GM19023 (cell line): ENCODE measurements at regions not wholly inside any gene's neighbourhood (a gene's known extent, or its start where the extent isn't known, plus 50 kb on each side); places are given as distances from the start of the nearest gene placed in this dataset.
A peak's percentile ranks its signal among the peaks of the same experiment; 100 is the strongest.

Experiments used
- ATAC-seq: cut with Tn5 transposase; IDR thresholded peaks from one replicate; pipeline ENCODE4 v1.9.1; 2021; ENCODE audit warnings: mild to moderate bottlenecking, moderate library complexity; ENCODE audit not compliant: unreplicated experiment

DNA sequence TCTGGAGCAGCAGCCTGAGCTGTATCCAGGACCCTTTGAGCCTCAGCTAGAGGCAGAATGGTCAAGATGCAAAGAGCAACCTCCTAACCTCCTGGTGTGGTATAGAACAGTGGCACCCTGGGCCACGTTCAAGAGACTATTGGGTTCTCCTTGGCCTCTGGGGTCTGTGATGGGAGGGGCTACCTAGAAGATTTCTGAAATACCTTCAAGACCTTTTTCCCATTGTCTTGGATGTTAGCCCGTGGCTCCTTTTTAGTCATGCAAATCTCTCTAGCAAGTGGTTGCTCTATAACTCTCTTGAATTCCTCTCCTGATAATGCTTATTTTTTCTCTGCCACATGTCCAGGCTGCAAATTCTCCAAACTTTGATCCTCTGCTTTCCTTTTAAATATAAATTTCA lies 106.3 kb upstream of the SULT1C3 start:
- no peak for ATAC-seq

DNA sequence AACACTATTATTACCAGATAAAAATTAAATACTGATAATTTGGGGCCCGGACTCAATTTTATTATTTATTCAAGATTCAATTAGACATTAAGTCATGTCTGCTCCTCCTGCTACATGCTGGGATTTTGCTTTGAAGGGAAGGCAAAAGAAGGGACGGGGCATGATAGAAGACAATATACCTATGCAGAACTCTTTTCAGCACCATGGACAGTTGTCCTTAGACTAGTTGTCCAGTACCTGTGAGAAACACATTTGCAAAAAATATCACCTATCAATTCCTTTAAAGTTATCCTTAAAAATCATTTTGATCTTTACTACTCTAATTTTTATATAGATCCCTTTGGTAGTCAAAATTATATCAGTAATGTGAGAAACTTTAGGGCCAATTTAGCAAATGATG lies 100.2 kb upstream of the SULT1C3 start:
- no peak for ATAC-seq

DNA sequence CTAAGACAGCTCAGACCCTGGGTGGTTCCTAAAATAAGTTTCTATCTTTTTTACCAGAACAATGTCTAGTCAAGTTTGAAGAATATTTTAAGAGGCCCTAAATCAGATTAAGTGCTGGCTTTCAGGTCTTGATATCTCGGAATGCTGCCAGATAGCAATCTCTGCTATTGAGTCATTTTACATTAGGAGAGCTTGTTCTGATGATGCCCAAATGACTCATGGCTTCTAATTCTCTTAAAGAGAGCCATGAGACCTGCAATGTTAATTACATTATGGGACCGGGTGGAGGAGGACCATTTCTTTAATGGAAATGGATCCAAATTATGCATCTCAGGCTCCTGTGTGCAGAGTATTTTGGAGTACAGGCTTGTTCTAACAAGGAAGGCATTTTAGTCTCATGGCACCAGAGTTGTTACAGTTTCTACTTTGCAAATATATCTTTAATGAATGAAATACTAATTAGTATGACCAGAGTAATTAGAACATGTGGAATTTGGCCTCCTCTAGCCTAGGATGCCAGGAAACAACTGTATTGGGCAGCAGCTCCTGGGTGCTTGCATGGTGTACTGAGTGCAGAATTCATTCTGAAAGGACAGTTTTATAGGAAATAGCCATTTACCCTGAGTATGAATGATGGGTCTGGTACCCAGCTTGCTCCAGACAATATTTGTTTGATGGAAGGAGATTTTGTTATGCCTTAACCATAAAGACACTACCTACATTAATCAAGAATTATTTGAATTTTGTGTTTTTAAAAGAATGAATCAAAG lies 94.0 kb upstream of the SULT1C3 start:
- no peak for ATAC-seq

DNA sequence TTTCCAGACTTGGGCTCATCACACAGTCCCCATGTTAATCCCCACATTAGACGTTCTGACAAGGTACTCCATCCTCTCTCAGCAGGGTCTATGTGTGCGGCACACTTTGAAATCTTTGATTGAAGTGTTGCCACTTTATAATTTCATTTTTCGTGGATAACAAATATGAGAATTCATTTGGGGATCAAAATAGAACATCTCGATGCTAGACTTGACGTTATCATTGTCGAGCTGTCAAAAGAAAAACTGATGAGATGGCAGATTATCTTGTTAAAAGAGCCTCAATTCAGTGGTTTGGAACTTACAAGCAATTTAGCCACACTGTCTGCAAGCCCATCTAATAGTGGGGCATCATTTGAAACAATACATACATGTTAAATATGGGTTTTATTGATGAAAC lies 91.2 kb upstream of the SULT1C3 start:
- no peak for ATAC-seq

DNA sequence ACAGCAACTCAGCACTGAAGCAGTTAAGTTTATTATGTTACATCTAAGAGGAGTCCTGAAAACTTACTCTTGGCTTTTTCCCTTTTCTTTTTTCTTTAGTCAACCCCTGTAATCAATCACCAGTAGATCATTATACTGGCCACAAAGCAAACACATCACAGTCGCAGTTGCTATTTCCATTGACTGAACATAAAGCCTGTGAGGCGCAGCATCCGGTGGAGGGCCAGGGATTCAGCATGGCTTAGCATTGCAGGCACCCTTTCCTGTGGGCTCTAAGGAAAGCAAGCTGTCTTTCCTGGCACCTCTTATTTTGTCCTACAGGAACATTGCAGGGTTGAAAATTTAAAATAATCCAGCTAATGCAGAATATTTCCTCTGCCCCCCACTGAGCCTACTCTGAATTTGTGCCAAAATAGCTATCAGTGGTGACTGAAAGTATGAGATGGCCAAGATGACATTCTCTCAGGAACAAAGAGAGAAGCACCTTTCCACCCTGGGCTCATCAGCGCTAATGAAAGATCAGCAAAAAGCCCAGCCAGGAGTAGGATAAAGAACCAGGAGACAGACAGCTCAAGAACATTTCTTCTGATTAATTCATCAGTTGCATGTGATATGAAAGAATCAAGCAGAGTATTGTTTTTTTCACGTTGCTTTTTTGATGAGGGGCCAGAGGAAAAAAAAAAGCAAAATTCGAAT lies 85.3 kb upstream of the SULT1C3 start:
- ATAC-seq: no peak

DNA sequence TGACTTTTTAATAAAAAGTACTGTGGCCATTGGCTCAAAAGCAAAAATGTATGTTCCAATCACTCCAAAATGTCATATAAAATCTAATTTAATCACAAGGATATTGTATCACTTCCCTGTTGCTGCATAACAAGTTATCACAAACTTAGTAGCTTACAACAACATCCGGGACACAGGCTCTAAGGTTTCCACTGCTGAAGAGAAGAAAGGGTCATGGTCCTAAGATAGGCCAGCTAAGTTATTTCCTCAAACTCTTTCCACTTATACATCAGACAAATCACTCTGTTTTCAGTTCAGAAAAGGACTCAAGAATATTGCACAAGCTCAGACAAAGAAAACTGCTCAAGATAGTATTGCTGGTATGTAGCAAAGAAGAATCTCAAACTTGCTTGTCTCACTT lies 78.5 kb upstream of the SULT1C3 start:
- ATAC-seq: no peak

DNA sequence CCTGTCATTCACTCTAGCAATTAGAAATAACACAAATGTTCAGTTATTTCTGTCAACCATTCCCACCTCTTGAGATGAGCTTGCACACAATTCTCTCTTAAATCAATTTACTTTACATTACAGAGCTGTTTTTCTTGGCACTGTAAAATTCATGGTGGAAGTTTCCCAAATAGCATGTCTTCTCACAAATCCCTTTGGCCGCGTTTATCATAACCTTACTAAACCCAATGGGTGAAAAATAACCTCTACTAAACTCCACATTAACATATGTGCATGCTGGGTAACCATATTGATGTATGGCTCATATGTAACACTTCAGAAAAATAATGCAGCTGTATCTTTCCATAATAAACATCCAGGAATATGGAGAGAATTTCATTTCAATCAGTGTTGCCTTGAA lies 75.5 kb upstream of the SULT1C3 start:
- no peak for ATAC-seq

DNA sequence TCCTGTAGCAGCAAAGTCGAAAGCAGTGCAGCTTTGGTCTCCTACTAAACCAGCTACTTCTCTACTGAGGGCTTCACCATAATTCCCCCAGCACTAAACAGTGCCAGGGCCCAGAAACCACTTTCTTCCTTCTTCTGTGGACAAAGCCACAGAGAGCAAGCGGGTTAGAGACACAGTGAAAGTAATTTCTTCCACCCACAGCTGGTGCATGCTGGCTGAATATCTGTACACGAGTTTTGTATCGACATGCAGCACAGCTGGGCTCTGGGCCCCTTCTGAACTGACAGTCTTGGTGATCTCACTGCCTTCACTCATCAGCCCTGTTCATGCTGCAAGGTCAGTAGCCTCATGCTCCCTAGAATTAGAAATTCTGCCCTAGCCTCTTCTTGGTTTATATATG lies 74.0 kb upstream of the SULT1C3 start:
- ATAC-seq: no peak

DNA sequence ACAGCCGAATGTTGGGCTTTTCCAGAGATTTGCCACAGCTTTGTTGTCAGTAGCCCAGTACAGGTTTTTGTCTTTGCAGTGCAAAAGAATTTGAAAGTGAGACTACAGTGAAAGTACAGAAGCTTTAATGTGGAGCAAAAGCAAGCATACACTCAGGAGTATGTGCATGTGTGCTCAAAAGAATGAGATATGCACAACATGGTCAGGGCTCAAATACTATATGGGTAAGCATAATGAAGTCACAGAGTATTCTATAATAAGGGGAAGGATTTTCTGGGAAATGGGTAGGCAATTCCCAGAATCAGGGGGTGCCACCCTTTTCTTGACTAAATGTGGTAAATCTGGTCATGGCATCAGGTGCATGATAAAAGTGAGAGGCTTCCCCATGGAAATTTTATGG lies 72.1 kb upstream of the SULT1C3 start:
- ATAC-seq: no peak

DNA sequence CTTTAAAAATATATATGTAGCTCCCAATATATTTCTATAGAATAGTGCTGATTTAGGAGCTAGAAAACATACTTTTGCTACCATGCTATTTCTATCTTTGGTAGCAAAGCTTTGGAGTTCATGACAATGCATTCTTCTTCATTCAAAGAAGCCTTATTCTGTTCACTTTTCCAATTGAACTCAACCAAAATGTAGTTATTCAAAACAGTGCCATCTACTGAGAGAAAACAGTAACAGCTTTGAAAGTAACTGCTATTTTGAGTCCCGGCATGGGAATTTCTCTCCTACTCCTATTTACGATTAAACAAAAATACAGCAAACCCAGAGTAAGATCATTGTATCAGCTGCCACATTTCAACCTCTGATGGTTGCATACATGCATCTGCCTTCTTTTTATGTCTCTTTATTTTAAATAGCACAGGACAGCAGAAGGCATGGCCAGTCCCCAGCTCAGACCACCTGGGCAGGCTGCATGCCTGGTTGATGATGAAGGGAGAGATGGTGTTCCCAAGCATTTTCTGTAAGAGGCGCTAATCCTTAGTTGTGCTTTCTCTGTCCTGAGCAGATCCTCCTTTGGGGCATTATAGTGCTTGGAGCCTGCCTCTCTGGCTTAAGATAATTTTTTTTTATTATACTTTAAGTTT lies 69.7 kb upstream of the SULT1C3 start:
- no peak for ATAC-seq

DNA sequence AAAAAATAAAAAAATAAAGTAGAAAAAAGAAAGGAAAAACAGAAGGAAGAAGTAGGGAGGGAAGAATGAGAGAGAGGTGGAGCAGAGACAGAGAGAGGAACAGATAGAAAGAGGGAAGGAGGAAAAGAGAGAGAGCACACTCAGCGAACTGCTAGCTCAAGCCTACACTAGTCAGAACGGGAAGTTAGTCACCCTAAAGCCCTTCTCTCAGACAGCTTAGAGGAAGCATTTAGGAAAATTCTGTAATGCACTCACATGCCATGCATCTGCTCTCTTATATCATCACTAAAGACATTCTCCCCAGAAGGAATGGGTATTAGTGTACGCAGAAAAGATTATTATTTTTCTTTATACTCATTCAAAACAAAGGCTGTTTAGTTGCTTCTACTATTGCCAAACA lies 68.1 kb upstream of the SULT1C3 start:
- no peak for ATAC-seq

DNA sequence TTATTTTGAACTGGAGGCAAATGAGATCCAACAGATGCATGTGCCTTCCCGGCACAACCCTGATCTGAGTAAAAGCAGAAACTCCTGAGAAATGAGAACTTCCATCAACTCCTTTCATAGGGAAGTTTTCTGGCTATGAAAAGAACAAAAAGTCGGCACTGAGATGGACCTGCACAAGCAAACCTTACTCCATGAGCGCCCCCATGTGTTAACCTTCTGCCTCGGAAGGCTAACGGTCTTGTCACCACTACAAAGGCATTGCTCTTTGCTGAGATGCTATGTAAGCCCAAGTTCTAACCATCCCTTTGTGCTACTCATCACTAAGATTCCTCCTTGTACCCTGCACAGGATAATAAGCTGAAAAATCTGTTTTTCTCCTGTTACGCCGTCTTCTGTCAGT lies 57.3 kb upstream of the SULT1C3 start:
- no peak for ATAC-seq

DNA sequence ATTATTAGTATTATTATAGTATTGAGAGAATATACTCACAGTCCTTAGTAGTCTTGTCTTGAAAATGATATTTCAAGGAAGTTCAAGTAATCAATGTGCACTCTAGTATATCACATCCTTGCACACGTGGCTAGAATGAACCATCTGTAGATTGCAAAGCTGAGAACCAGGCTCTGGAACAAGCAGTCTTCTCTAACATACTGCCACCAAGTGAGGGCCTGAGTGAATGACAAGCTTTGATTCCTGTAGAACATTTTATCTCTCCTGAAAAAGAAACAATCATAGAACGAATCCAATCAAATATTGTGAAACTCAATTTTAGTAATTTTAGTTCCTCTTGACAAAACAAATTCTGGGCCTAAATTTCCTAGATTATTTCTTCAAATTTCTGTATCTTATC lies 55.3 kb upstream of the SULT1C3 start:
- peak; percentile 48 for ATAC-seq

DNA sequence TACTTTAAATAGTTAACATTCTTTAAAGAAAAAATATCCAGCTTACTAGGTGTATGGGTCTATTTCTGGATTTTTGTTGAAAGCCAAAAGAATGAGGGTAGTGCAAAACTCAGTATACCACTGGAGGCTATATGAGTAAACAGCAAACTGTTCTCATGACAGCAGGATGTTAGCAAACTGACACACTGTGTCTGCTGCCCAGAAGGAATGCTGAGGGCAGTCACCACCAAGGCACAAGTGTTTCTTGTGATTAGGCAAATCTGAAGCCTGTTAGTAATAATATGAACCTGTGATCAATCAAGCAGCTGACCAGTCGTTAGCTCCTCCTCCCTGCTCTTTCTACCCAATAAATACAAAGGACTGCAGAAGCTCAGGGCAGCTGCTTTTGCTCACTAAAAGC lies 50.5 kb upstream of the SULT1C3 start:
- no peak for ATAC-seq
